DND-41 (cell line): ENCODE measurements at regions not wholly inside any gene's neighbourhood (a gene's known extent, or its start where the extent isn't known, plus 50 kb on each side); places are given as distances from the start of the nearest gene placed in this dataset.

ENCODE experiments used
- EZH2 ChIP-seq: IDR thresholded peaks from 3 replicates; pipeline ENCODE4 v1.6.1; 2012; ENCODE audit warnings: borderline replicate concordance, low read depth, mild to moderate bottlenecking, moderate library complexity, low read length, inconsistent platforms; ENCODE audit not compliant: severe bottlenecking
- TF ChIP-seq, protein P1 (sequence below): IDR thresholded peaks from 2 replicates; pipeline ENCODE4 v1.5.1; 2012; ENCODE audit warnings: borderline replicate concordance, low read length, moderate library complexity, mild to moderate bottlenecking; ENCODE audit not compliant: poor library complexity, severe bottlenecking; ENCODE audit errors: extremely low read depth

- no peak for TF ChIP-seq EZH2
- TF ChIP-seq, protein P1, sequence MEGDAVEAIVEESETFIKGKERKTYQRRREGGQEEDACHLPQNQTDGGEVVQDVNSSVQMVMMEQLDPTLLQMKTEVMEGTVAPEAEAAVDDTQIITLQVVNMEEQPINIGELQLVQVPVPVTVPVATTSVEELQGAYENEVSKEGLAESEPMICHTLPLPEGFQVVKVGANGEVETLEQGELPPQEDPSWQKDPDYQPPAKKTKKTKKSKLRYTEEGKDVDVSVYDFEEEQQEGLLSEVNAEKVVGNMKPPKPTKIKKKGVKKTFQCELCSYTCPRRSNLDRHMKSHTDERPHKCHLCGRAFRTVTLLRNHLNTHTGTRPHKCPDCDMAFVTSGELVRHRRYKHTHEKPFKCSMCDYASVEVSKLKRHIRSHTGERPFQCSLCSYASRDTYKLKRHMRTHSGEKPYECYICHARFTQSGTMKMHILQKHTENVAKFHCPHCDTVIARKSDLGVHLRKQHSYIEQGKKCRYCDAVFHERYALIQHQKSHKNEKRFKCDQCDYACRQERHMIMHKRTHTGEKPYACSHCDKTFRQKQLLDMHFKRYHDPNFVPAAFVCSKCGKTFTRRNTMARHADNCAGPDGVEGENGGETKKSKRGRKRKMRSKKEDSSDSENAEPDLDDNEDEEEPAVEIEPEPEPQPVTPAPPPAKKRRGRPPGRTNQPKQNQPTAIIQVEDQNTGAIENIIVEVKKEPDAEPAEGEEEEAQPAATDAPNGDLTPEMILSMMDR = no peak
Measured at GRCh38 chr5:123787635-123788034, 275.7 kb downstream of the CSNK1G3 start.
